ENCODE measurements at regions not wholly inside any gene's neighbourhood (a gene's known extent, or its start where the extent isn't known, plus 50 kb on each side); places are given as distances from the start of the nearest gene placed in this dataset.

DNA sequence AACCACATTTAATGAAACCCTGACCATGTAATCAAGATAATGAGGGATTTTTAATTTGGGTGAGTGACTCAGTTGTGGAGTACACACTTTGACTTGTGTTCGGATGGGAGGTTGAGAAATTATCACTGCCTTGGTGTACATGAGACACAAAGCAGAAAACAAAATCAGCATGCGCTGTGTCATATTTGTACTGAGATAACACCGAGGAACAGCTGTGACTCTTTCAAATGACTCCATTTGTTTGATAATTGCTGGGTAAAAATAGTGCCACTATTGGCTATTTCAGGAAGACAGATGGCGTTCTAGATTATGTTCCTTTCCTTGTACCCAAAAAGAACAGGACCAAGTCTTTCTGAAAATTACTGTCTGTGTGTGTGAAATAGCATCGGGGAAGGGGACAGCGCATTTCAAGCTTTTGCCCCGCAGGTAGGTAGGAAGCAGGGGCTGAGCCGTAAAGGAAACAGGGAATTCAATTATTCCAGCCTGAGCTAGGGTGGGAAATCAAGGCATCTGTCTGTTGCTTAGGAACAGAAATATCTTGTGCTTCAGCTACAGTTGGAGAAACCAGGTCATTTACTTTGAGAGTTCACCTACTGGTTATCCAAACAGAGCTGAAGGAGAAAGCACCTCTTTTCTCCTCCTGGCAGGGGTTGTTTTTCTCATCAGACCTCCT, 114.3 kb downstream of the SNAPC1 start:
- H3K36me3 ChIP-seq (ENCODE audit: low read depth), result no peaks in the 10 kb centered on the region
- H3K4me3 ChIP-seq, result no peak overlapping the region
- no peaks in the 10 kb centered on the region for H3K4me1 ChIP-seq (ENCODE audit: low read depth)
- TF ChIP-seq, protein P1, sequence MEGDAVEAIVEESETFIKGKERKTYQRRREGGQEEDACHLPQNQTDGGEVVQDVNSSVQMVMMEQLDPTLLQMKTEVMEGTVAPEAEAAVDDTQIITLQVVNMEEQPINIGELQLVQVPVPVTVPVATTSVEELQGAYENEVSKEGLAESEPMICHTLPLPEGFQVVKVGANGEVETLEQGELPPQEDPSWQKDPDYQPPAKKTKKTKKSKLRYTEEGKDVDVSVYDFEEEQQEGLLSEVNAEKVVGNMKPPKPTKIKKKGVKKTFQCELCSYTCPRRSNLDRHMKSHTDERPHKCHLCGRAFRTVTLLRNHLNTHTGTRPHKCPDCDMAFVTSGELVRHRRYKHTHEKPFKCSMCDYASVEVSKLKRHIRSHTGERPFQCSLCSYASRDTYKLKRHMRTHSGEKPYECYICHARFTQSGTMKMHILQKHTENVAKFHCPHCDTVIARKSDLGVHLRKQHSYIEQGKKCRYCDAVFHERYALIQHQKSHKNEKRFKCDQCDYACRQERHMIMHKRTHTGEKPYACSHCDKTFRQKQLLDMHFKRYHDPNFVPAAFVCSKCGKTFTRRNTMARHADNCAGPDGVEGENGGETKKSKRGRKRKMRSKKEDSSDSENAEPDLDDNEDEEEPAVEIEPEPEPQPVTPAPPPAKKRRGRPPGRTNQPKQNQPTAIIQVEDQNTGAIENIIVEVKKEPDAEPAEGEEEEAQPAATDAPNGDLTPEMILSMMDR (IDR thresholded peaks at IDR 0.05), result no peak
- intact Hi-C loops (cut with DNase I, micrococcal nuclease), result no loop called here
- ATAC-seq, result no peak
- DNase-seq, result no peak
- H3K9me3 ChIP-seq, result no peaks in the 10 kb centered on the region

DNA sequence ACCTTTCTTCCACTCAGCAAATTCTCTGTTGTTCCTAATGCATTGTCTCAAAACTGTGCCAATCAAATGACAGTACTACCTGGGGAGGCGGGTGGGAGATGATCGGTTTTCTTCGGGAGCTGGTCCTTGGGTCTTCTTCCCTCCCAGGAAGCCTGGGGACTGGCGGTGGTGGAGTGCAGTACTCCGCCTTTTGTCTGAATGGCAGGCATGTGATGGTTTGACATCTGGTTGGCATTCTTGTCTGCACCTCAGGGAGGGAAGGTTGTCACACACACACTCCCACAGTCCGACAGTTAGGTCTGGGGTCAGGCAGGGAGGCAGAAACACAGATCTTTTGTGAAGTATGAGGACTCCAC, 114.8 kb downstream of the SNAPC1 start:
- TF ChIP-seq, protein P1 (IDR thresholded peaks at IDR 0.05), result no peak

DNA sequence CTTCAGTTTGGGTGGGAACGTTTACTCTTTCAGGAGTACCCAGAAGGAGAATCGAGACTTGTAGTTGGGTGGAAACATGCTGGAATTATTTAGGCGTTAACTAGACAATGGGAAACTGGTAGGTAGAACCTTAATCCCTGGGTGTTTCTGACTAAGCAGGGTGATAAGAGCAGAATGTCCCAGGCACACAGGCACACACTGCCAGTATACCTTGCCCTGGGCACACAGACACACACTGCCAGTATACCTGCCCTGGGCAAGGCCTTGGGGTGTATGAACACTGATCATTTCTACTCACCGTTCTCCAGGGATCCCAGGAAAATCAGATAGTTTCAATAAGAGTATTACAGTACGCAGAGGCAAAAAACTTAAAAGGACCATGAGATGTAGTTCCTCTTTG, 115.5 kb downstream of the SNAPC1 start:
- intact Hi-C loops (cut with DNase I, micrococcal nuclease), result no loop called here
- H3K4me3 ChIP-seq, result no peak overlapping the region
- no peak for ATAC-seq
- TF ChIP-seq, protein P1 (IDR thresholded peaks at IDR 0.05), result no peak
- H3K4me1 ChIP-seq (ENCODE audit: low read depth), result no peaks in the 10 kb centered on the region
- no peaks in the 10 kb centered on the region for H3K36me3 ChIP-seq (ENCODE audit: low read depth)
- DNase-seq, result no peak
- H3K9me3 ChIP-seq, result no peaks in the 10 kb centered on the region

More for the DNA sequence above, 114.8 kb downstream of the SNAPC1 start:
- no peak for ATAC-seq
- Histone ChIP-seq H3K4me3 (no peak overlapping the region), H3K4me1 (ENCODE audit: low read depth) (no peaks in the 10 kb centered on the region), H3K36me3 (ENCODE audit: low read depth) (no peaks in the 10 kb centered on the region), H3K9me3 (no peaks in the 10 kb centered on the region)
- intact Hi-C loops (cut with DNase I, micrococcal nuclease), result no loop called here
- DNase-seq, result no peak

DNA sequence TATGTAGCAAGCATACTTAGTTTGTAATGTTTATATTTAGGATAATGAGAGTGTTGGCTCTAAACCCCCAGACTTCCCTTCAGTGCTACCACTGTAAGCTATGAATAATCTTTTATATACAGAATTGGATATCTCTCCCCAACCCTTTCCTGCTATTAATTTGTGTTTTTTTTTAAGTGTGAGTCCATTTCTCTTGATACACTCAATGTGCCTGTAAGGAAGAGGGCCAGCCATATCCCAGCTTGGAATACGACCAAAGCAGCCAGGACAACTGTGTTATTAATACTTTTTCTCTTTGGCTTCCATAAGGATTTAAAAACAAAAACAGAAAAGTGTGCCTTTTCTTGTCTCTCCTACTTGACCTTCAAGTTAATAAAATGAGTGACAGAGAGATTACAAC, 116.7 kb downstream of the SNAPC1 start:
- intact Hi-C loops (cut with DNase I, micrococcal nuclease), result no loop called here
- no peaks in the 10 kb centered on the region for H3K4me1 ChIP-seq (ENCODE audit: low read depth)
- TF ChIP-seq, protein P1 (IDR thresholded peaks at IDR 0.05), result no peak
- ATAC-seq, result no peak
- no peaks in the 10 kb centered on the region for H3K36me3 ChIP-seq (ENCODE audit: low read depth)
- no peaks in the 10 kb centered on the region for H3K9me3 ChIP-seq
- DNase-seq, result no peak
- no peak overlapping the region for H3K4me3 ChIP-seq

DNA sequence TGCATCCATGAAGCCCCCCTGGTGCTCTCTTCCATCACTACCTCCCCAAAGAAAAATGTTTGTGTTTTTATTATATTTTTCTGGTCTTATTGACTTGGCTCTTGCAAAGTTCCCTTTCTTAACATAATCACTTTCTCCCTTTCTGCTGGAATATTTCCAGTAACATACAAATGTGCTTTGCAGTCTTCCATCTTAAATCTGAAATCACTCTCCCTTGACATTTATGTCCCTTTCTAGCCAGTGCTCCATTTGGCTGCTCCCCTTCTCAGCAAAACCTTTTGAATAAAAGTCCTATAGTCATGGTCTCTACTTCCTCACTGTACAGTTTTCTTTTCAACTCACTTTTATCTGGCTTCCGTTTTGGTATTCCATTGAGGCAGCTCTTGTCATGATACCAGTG, 118.8 kb downstream of the SNAPC1 start:
- Histone ChIP-seq H3K9me3 (no peaks in the 10 kb centered on the region), H3K36me3 (ENCODE audit: low read depth) (no peaks in the 10 kb centered on the region), H3K4me1 (ENCODE audit: low read depth) (no peaks in the 10 kb centered on the region), H3K4me3 (no peak overlapping the region)
- ATAC-seq, result no peak
- TF ChIP-seq, protein P1 (IDR thresholded peaks at IDR 0.05), result no peak
- intact Hi-C loops (cut with DNase I, micrococcal nuclease), result no loop called here
- no peak for DNase-seq

DNA sequence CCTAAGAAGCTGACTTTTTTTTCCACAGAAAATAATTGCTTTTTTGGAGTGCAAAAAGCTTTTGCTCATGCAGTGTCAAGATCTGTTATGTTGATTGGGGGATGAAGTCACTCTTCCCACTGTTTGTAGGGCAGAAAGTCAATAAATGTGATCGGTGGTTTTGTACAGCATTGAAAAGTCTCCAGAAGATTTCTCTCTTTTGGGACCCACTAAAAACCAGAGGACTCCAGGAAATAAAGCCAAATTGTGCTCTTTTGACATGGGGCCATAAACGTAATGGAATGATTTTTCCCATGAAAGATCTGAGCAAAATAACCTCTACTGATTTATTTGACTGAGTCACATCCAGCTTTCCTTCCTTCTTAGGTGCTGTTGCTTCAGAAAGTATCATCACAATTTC, 122.5 kb downstream of the SNAPC1 start:
- Histone ChIP-seq H3K4me1 (ENCODE audit: low read depth) (no peaks in the 10 kb centered on the region), H3K36me3 (ENCODE audit: low read depth) (no peaks in the 10 kb centered on the region), H3K4me3 (no peak overlapping the region), H3K9me3 (no peaks in the 10 kb centered on the region)
- ATAC-seq, result no peak
- TF ChIP-seq, protein P1 (IDR thresholded peaks at IDR 0.05), result no peak
- intact Hi-C loops (cut with DNase I, micrococcal nuclease), result no loop called here
- no peak for DNase-seq
